Common myeloid progenitor, CD34-positive (primary cell): ENCODE measurements at regions not wholly inside any gene's neighbourhood (a gene's known extent, or its start where the extent isn't known, plus 50 kb on each side); places are given as distances from the start of the nearest gene placed in this dataset.
A peak's percentile ranks its signal among the peaks of the same experiment; 100 is the strongest.

Experiments used
- CTCF ChIA-PET: fragments of 350-600 bp; sonication (Branson Sonifier 250); formaldehyde crosslinking; loops from one replicate; lab custom pipeline; 2021; ENCODE audit warnings: antibody characterized with exemption; lab: Charles Lee
- POLR2A ChIA-PET: fragments of 350-600 bp; sonication (Branson Sonifier 250); formaldehyde crosslinking; loops from one replicate; lab custom pipeline; 2021; ENCODE audit warnings: antibody characterized with exemption; lab: Charles Lee
- DNase-seq, 3 donors: peaks; one replicate each; pipeline versions ENCODE4 v3.0.0 to v3.0.0-alpha.2; 2013
- H3K27ac ChIP-seq, 2 experiments: 1 replicate in 1 of 2; 2 replicates in 1 of 2; pipeline ENCODE4 v1.7.0; 2013; ENCODE audit warnings: inconsistent platforms in 2 of 2, low read length in 2 of 2, mild to moderate bottlenecking in 2 of 2, low read depth in 1 of 2, moderate library complexity in 1 of 2; ENCODE audit not compliant: severe bottlenecking in 2 of 2, insufficient read depth in 1 of 2, poor library complexity in 1 of 2
- H3K27me3 ChIP-seq, 5 experiments: replicated peaks in 2 of 5; 1 replicate in 3 of 5; 2 replicates in 2 of 5; pipeline versions ENCODE4 v1.6.1 to v1.7.0; 2013; ENCODE audit warnings: low read length in 4 of 5, mild to moderate bottlenecking in 2 of 5, moderate library complexity in 2 of 5, inconsistent platforms in 1 of 5; ENCODE audit not compliant: insufficient read depth in 5 of 5, control insufficient read depth in 4 of 5
- H3K36me3 ChIP-seq, 4 experiments: 1 replicate in 2 of 4; 2 replicates in 2 of 4; pipeline versions ENCODE4 v1.6.1 to v1.7.0; 2013; ENCODE audit warnings: low read length in 3 of 4, control low read depth in 1 of 4, mild to moderate bottlenecking in 1 of 4; ENCODE audit not compliant: control insufficient read depth in 4 of 4, insufficient read depth in 4 of 4
- H3K4me1 ChIP-seq, 4 experiments: 1 replicate in 3 of 4; 2 replicates in 1 of 4; pipeline versions ENCODE4 v1.6.1 to v1.7.1; 2013; ENCODE audit warnings: low read length in 3 of 4, mild to moderate bottlenecking in 3 of 4, control low read depth in 1 of 4, inconsistent platforms in 1 of 4, moderate library complexity in 1 of 4; ENCODE audit not compliant: control insufficient read depth in 4 of 4, insufficient read depth in 4 of 4; ENCODE audit errors: control extremely low read depth in 1 of 4
- H3K4me3 ChIP-seq, 7 experiments: 1 replicate in 4 of 7; 2 replicates in 3 of 7; pipeline versions ENCODE4 v1.5.1 to v1.7.0; 2013; ENCODE audit warnings: mild to moderate bottlenecking in 7 of 7, low read length in 6 of 7, moderate library complexity in 6 of 7, inconsistent platforms in 2 of 7, low read depth in 2 of 7, control low read depth in 1 of 7; ENCODE audit not compliant: insufficient read depth in 4 of 7, control insufficient read depth in 1 of 7; ENCODE audit errors: extremely low read depth in 1 of 7
- H3K9me3 ChIP-seq, 5 experiments: 1 replicate in 4 of 5; 2 replicates in 1 of 5; pipeline versions ENCODE4 v1.6.1 to v1.7.1; 2013; ENCODE audit warnings: low read length in 4 of 5, mild to moderate bottlenecking in 2 of 5, inconsistent platforms in 1 of 5, low read depth in 1 of 5, moderate library complexity in 1 of 5; ENCODE audit not compliant: control insufficient read depth in 4 of 5, insufficient read depth in 2 of 5; ENCODE audit errors: control extremely low read depth in 1 of 5
- WGBS: methylation state at CpG from one replicate; pipeline ENCODE4 v1.1.5; 2013; ENCODE audit not compliant: insufficient coverage; 5-methylcytosine and 5-hydroxymethylcytosine counted together

- H3K36me3 ChIP-seq: no peaks in the 10 kb centered on the region
- no peak overlapping the region for H3K27ac ChIP-seq
- CTCF ChIA-PET: no interaction called here
- DNase-seq: no peak
- no CpG with 5 or more reads among the region's 2 CpGs for WGBS
- no peaks in the 10 kb centered on the region for H3K9me3 ChIP-seq
- POLR2A ChIA-PET: no interaction called here
- no peak overlapping the region for H3K4me3 ChIP-seq
- no peaks in the 10 kb centered on the region for H3K4me1 ChIP-seq
- no peaks in the 10 kb centered on the region for H3K27me3 ChIP-seq
Measured at GRCh38 chr5:144778561-144778960, 607.9 kb downstream of the KCTD16 start.

- POLR2A ChIA-PET: no interaction called here
- Histone ChIP-seq H3K36me3 (no peaks in the 10 kb centered on the region), H3K27ac (no peak overlapping the region), H3K4me1 (no peaks in the 10 kb centered on the region), H3K27me3 (no peaks in the 10 kb centered on the region), H3K4me3 (no peak overlapping the region), H3K9me3 (no peaks in the 10 kb centered on the region)
- WGBS: no CpG with 5 or more reads among the region's 1 CpG
- DNase-seq: no peak
- CTCF ChIA-PET: no interaction called here
Measured at GRCh38 chr5:144774197-144774596, 603.5 kb downstream of the KCTD16 start.

DNA sequence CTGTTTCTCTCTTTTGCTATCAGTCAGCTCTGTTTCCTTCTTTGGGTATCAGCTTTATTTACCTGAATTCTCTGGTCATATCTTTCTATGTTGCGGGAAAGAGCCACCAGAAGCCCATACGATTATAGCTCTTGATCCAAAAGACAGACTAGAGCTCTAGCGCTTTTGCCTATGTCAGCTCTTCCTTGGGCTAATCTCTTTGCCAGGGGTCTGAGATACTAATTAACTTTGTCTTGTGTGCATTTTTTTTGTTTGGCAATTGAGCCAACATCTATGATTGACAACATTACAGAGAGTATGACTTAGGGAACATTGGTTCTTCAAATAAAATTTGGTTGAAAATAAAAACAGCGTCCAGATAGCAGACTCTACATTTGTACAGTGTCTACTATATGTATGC lies 603.0 kb downstream of the KCTD16 start:
- no peaks in the 10 kb centered on the region for H3K4me1 ChIP-seq
- no peaks in the 10 kb centered on the region for H3K36me3 ChIP-seq
- 0% methylated on average over 1 of the region's 4 CpGs for WGBS
- ChIA-PET POLR2A (no interaction called here), CTCF (interaction anchor here (0.8 kb wide), 1 partner anchor 20 kb away, joined by 3 read pairs; no protein-coding TSS in a partner anchor)
- no peak for DNase-seq
- no peak overlapping the region for H3K27ac ChIP-seq
- no peaks in the 10 kb centered on the region for H3K9me3 ChIP-seq
- H3K27me3 ChIP-seq: no peaks in the 10 kb centered on the region
- no peak overlapping the region for H3K4me3 ChIP-seq

DNA sequence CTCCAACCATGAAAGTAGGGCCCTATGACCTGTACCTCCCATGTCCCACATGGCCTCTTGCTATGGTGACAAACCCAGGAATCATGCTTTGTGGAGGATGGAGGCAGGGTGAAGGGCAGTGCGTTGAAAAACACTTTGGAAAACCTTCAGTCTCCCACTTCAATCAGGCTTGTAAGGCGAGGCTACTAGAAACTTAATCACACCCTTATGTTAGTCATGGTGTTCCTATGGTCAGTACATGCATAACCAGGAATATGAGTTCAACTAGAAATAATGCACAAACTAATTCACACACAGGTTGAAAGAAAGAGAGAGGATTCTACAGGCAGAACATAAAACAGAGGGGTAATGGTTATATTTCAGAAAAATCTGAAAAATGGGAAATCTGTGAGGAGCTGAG lies 601.1 kb downstream of the KCTD16 start:
- Histone ChIP-seq H3K4me3 (no peak overlapping the region), H3K4me1 (no peaks in the 10 kb centered on the region), H3K9me3 (no peaks in the 10 kb centered on the region), H3K27ac (no peak overlapping the region), H3K27me3 (no peaks in the 10 kb centered on the region), H3K36me3 (no peaks in the 10 kb centered on the region)
- CTCF ChIA-PET: no interaction called here
- POLR2A ChIA-PET: no interaction called here
- no peak for DNase-seq
- no CpG with 5 or more reads among the region's 2 CpGs for WGBS

DNA sequence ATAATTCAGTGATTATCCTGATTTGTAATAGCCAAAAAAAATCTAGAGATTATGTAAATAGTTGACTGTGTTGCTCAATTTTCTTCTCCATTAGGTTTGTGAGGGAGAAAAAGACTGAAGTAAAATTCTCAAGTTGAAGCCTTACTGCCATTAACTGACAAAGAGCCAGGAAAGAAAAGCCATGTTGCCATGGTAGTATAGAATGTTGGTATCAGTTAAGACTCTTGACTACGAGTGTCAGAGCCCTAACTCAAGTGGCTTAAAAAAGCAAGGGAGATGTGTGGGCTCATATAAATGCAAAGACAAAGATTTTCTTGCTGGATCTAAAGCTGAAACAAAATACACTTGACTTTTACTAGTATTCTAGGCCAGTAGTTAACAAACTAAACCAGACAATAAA lies 571.7 kb downstream of the KCTD16 start:
- CTCF ChIA-PET: no interaction called here
- H3K36me3 ChIP-seq: no peaks in the 10 kb centered on the region
- H3K9me3 ChIP-seq: peaks cover 0 to 3% (median 0%) of the 10 kb centered on the region in 5 experiments
- H3K4me1 ChIP-seq: no peaks in the 10 kb centered on the region
- no peak overlapping the region for H3K4me3 ChIP-seq
- DNase-seq: no peak
- POLR2A ChIA-PET: no interaction called here
- WGBS: 80% methylated on average over 1 of the region's 1 CpG
- H3K27ac ChIP-seq: no peak overlapping the region
- no peaks in the 10 kb centered on the region for H3K27me3 ChIP-seq

GRCh38 chr5:144731786-144732185 lies 561.1 kb downstream of the KCTD16 start:
- H3K4me3 ChIP-seq: no peak overlapping the region
- POLR2A ChIA-PET: no interaction called here
- no CpG with 5 or more reads among the region's 1 CpG for WGBS
- H3K9me3 ChIP-seq: peaks cover 0 to 3% (median 1%) of the 10 kb centered on the region in 5 experiments
- no peak for DNase-seq
- CTCF ChIA-PET: no interaction called here
- H3K27ac ChIP-seq: no peak overlapping the region
- no peaks in the 10 kb centered on the region for H3K36me3 ChIP-seq
- H3K27me3 ChIP-seq: no peaks in the 10 kb centered on the region
- no peaks in the 10 kb centered on the region for H3K4me1 ChIP-seq

GRCh38 chr5:144712090-144712489 lies 541.4 kb downstream of the KCTD16 start:
- Histone ChIP-seq H3K4me3 (no peak overlapping the region), H3K27ac (no peak overlapping the region), H3K27me3 (no peaks in the 10 kb centered on the region), H3K9me3 (no peaks in the 10 kb centered on the region), H3K4me1 (peaks cover 0 to 21% (median 0%) of the 10 kb centered on the region in 4 experiments), H3K36me3 (no peaks in the 10 kb centered on the region)
- ChIA-PET POLR2A (no interaction called here), CTCF (no interaction called here)
- DNase-seq: peak in 2 of 3 donors; percentile 1 to 22
- no CpG with 5 or more reads among the region's 3 CpGs for WGBS
